Inflammatory macrophage treated with lipopolysaccharide for 1 hour (primary cell): ENCODE measurements at regions not wholly inside any gene's neighbourhood (a gene's known extent, or its start where the extent isn't known, plus 50 kb on each side); places are given as distances from the start of the nearest gene placed in this dataset.
"Not testable (repeated sequence)": the region's sequence is repeated elsewhere in the genome, so short reads cannot be mapped to it uniquely, and the experiment has no call there.

ENCODE experiments used
- DNase-seq, 2 donors: peaks; one replicate each; pipeline ENCODE4 v3.0.0-alpha.2; 2020 to 2022

GRCh38 chr2:105488285-105488684, 89.4 kb upstream of the FHL2 start:
- no peak for DNase-seq

GRCh38 chr2:105487142-105488069, 88.6 kb upstream of the FHL2 start:
- no peak for DNase-seq

DNA sequence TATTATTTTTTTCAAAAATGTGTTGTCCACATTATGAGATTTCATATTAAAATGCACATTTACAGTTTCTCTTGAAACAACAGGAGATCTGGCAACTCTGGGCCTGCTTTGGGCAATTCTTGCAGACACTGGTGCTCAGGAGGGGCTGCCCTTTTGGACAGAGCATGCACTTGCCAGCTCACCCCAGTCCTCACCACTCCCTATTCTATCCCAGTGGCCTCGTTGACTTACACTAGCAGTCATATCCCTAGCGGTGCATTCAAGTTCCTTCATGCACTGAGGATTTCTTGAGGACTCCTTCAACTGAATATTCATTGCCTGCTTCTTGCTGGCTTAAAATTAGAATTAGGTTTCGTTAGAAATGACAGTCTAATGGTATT, 87.9 kb upstream of the FHL2 start:
- DNase-seq = no peak

DNA sequence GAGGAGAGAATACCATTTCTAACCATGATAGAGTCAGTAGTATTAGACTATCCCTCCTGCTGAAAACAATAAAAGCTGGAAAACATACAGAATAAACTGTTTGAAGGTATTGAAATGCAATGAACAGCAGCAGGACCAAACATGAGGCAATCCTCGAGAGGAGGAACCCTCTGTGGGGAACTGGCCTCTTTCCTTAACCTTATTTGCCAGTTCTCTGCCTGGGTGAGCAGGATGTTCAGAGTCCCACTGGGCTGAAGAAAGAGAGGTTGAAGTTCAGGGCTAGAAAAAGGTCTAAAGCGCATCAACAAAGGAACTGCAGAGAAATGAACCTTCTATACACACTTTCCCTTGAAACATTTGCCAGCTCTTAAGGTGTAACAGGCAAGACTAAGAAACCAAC, 79.8 kb upstream of the FHL2 start:
- DNase-seq = no peak

GRCh38 chr2:105477050-105477620, 78.3 kb upstream of the FHL2 start:
- DNase-seq = not testable (repeated sequence)

- no peak for DNase-seq
These were observed 74.2 kb upstream of the FHL2 start for GRCh38 chr2:105473011-105473410.

- no peak for DNase-seq
These were observed 72.1 kb upstream of the FHL2 start for GRCh38 chr2:105470979-105471378.

DNA sequence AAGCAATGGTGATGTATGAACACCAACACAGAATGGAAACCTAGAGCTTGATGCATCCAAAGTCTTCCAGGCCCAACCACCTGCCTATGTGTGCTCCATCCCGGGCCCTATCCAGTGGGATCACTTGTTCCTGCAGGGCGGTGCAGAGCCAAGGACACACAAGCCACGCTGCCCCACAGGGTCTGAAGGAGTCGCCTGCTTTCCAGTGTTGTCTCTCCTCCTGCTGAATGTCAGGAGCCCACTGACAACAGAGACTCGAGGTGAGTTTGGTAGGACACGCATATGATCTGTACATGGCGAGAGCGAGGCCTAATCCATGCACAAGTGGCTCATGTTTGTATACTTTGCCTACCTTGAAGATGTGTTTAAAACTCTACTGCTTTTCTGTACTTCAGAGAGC, 70.9 kb upstream of the FHL2 start:
- DNase-seq = no peak

- DNase-seq = no peak
These were observed 69.8 kb upstream of the FHL2 start for GRCh38 chr2:105468582-105469042.

DNA sequence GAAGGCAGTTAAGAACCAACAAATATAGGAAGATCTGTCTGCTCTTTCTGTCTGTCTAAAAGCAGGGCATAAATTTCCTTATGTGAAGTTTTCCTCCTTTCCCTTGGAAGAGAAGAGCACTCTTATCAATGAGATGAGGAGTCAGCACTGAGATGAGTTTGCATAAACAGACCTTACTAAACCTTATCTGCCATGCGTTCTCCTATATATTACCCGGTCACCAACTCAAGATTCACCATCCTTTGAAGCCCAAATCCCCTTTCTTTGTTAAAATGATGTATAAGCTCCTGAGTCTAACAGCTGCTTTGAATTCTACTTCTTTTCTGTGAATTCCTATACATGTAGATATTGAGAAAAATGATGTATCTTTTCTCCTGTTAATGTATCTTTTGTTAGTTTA, 65.5 kb upstream of the FHL2 start:
- no peak for DNase-seq

DNA sequence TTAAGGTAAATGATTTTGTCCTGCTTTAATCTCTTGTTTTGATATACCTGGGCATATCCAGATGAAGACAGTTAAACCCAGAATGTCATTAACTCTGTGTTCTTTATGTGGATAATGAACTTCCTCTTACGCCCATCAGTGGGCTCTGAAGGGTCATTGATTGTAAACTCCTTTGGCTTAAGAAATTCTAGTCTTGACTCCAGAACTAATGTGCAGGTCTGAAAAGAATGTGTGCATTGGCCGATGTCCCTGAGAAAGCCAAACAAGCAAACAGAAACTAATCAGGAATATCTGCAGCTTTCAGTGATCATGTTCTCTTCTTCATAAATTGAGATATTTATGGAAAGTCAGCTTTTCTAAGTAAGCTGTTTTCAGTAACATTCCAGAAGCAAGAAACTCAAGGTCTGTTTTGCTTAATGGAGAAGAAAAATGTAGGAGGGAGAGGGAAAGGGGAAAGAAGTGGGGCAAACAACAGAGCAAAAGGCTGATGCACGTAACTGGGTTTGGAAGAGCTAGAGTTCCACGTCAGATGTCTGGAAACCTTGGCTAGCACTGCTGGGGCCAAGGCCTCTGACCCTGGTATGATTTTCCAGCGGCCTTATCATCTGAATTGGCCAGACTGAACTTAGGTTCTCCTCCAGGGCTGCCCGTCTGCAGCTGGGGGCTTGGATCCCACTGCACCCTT, 61.3 kb upstream of the FHL2 start:
- no peak for DNase-seq

GRCh38 chr2:105458076-105458475, 59.2 kb upstream of the FHL2 start:
- DNase-seq = no peak

DNA sequence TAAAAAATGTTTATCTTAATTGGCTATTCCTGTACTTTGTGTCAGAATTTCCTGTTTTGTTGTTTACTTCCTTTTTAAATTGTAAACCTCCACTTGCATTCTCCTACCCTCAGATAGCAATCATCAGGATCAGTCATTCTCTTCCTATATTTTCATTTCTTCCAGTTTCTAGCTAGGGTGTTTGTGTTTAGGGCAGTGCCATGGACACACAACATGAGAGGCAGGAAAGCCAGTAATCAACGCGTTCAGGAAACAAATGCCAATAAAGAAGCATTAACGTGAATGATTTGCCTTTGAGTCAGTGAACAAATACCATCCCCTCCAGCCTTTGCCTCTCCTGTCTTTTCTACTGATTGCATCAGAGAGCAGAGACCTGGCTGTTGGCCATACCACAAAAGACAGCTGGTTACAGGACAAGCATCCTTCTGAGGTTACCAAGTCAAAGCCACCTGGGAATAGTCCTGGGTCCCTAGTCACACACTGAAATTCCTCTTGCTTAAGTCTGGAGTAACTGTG, 56.7 kb upstream of the FHL2 start:
- no peak for DNase-seq

GRCh38 chr2:105454801-105455485, 56.1 kb upstream of the FHL2 start:
- peak; percentile 31 to 43 for DNase-seq

GRCh38 chr2:105451571-105452166, 52.8 kb upstream of the FHL2 start:
- no peak for DNase-seq

GRCh38 chr2:105450471-105450870, 51.6 kb upstream of the FHL2 start:
- DNase-seq = no peak

DNA sequence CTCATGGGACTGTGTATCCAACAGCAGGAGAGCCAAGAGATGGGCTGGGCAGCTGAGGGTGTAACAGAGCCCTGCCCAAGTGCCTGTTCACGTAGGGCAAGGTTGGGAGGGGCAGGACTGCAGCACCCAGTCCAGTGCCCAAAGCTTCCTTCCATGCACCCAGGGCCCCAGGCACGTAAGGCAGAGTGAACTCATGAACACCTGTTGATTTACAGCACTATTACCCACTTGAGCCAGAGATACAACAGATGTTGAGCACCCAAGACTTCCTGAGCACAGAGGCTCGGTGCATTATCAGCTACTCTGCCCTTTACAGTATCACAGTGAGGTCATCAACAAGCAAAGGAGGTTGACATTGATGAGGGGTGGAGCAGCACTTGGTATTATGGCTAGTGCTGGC, 50.2 kb upstream of the FHL2 start:
- no peak for DNase-seq
